ENCODE measurements at regions not wholly inside any gene's neighbourhood (a gene's known extent, or its start where the extent isn't known, plus 50 kb on each side); places are given as distances from the start of the nearest gene placed in this dataset.

- no peak for TF ChIP-seq CTCF (IDR thresholded peaks at IDR 0.05 in 2 of 3, conservative IDR thresholded peaks at IDR 0.05 in 1 of 3; ENCODE audit: borderline replicate concordance in 1 of 3, insufficient read depth in 1 of 3, low read depth in 2 of 3, low read length in 2 of 3)
- no peak for TF ChIP-seq POLR2A (IDR thresholded peaks at IDR 0.05; ENCODE audit: borderline replicate concordance, extremely low read depth, insufficient read depth, insufficient read length)
- TF ChIP-seq CEBPB (IDR thresholded peaks at IDR 0.05; ENCODE audit: low read depth) = no peak
- TF ChIP-seq RAD21 (IDR thresholded peaks at IDR 0.05; ENCODE audit: low read depth) = no peak
- TF ChIP-seq POLR2AphosphoS5 (IDR thresholded peaks at IDR 0.05; ENCODE audit: low read depth, low read length) = no peak
- no peak for TF ChIP-seq EZH2 (IDR thresholded peaks at IDR 0.05)
These were observed 232.4 kb upstream of the SGCG start for GRCh38 chr13:22948421-22948820.

All from HCT116 (cell line).